ENCODE measurements at regions not wholly inside any gene's neighbourhood (a gene's known extent, or its start where the extent isn't known, plus 50 kb on each side); places are given as distances from the start of the nearest gene placed in this dataset.

- Histone ChIP-seq H3K27me3 (replicated peaks; ENCODE audit: control insufficient read depth, insufficient read depth, low read length, poor library complexity, severe bottlenecking) (no peaks in the 10 kb centered on the region), H3K4me1 (ENCODE audit: control insufficient read depth, insufficient read depth, low read length, poor library complexity, severe bottlenecking) (no peaks in the 10 kb centered on the region), H3K27ac (ENCODE audit: insufficient read depth, low read length, poor library complexity, severe bottlenecking) (no peak overlapping the region), H3K9me3 (ENCODE audit: control insufficient read depth, low read length) (no peaks in the 10 kb centered on the region), H3K36me3 (ENCODE audit: control insufficient read depth, insufficient read depth, low read length) (no peaks in the 10 kb centered on the region), H3K4me3 (ENCODE audit: insufficient read depth, low read depth, low read length, poor library complexity, severe bottlenecking) (no peak overlapping the region)
- no peak for DNase-seq
These were observed 294.9 kb downstream of the DLEU7 start for GRCh38 chr13:50548586-50548985.

GRCh38 chr13:50549221-50549942, 294.1 kb downstream of the DLEU7 start:
- H3K27ac ChIP-seq (ENCODE audit: insufficient read depth, low read length, poor library complexity, severe bottlenecking): no peak overlapping the region
- H3K4me3 ChIP-seq (ENCODE audit: insufficient read depth, low read depth, low read length, poor library complexity, severe bottlenecking): no peak overlapping the region
- no peaks in the 10 kb centered on the region for H3K27me3 ChIP-seq (replicated peaks; ENCODE audit: control insufficient read depth, insufficient read depth, low read length, poor library complexity, severe bottlenecking)
- H3K4me1 ChIP-seq (ENCODE audit: control insufficient read depth, insufficient read depth, low read length, poor library complexity, severe bottlenecking): no peaks in the 10 kb centered on the region
- no peaks in the 10 kb centered on the region for H3K9me3 ChIP-seq (ENCODE audit: control insufficient read depth, low read length)
- H3K36me3 ChIP-seq (ENCODE audit: control insufficient read depth, insufficient read depth, low read length): no peaks in the 10 kb centered on the region
- no peak for DNase-seq

GRCh38 chr13:50550151-50550550, 293.3 kb downstream of the DLEU7 start:
- H3K4me3 ChIP-seq (ENCODE audit: insufficient read depth, low read depth, low read length, poor library complexity, severe bottlenecking): no peak overlapping the region
- H3K27ac ChIP-seq (ENCODE audit: insufficient read depth, low read length, poor library complexity, severe bottlenecking): no peak overlapping the region
- H3K9me3 ChIP-seq (ENCODE audit: control insufficient read depth, low read length): no peaks in the 10 kb centered on the region
- H3K27me3 ChIP-seq (replicated peaks; ENCODE audit: control insufficient read depth, insufficient read depth, low read length, poor library complexity, severe bottlenecking): no peaks in the 10 kb centered on the region
- DNase-seq: no peak
- no peaks in the 10 kb centered on the region for H3K4me1 ChIP-seq (ENCODE audit: control insufficient read depth, insufficient read depth, low read length, poor library complexity, severe bottlenecking)
- H3K36me3 ChIP-seq (ENCODE audit: control insufficient read depth, insufficient read depth, low read length): no peaks in the 10 kb centered on the region

- Histone ChIP-seq H3K4me1 (ENCODE audit: control insufficient read depth, insufficient read depth, low read length, poor library complexity, severe bottlenecking) (no peaks in the 10 kb centered on the region), H3K36me3 (ENCODE audit: control insufficient read depth, insufficient read depth, low read length) (no peaks in the 10 kb centered on the region), H3K27me3 (replicated peaks; ENCODE audit: control insufficient read depth, insufficient read depth, low read length, poor library complexity, severe bottlenecking) (no peaks in the 10 kb centered on the region), H3K4me3 (ENCODE audit: insufficient read depth, low read depth, low read length, poor library complexity, severe bottlenecking) (no peak overlapping the region), H3K9me3 (ENCODE audit: control insufficient read depth, low read length) (no peaks in the 10 kb centered on the region), H3K27ac (ENCODE audit: insufficient read depth, low read length, poor library complexity, severe bottlenecking) (no peak overlapping the region)
- no peak for DNase-seq
These were observed 291.0 kb downstream of the DLEU7 start for GRCh38 chr13:50552424-50552966.

GRCh38 chr13:50561739-50562138, 281.8 kb downstream of the DLEU7 start:
- H3K27me3 ChIP-seq (replicated peaks; ENCODE audit: control insufficient read depth, insufficient read depth, low read length, poor library complexity, severe bottlenecking): no peaks in the 10 kb centered on the region
- no peak overlapping the region for H3K4me3 ChIP-seq (ENCODE audit: insufficient read depth, low read depth, low read length, poor library complexity, severe bottlenecking)
- DNase-seq: no peak
- H3K9me3 ChIP-seq (ENCODE audit: control insufficient read depth, low read length): no peaks in the 10 kb centered on the region
- H3K36me3 ChIP-seq (ENCODE audit: control insufficient read depth, insufficient read depth, low read length): no peaks in the 10 kb centered on the region
- no peak overlapping the region for H3K27ac ChIP-seq (ENCODE audit: insufficient read depth, low read length, poor library complexity, severe bottlenecking)
- no peaks in the 10 kb centered on the region for H3K4me1 ChIP-seq (ENCODE audit: control insufficient read depth, insufficient read depth, low read length, poor library complexity, severe bottlenecking)

GRCh38 chr13:50566646-50567045, 276.8 kb downstream of the DLEU7 start:
- Histone ChIP-seq H3K4me1 (ENCODE audit: control insufficient read depth, insufficient read depth, low read length, poor library complexity, severe bottlenecking) (no peaks in the 10 kb centered on the region), H3K36me3 (ENCODE audit: control insufficient read depth, insufficient read depth, low read length) (no peaks in the 10 kb centered on the region), H3K27me3 (replicated peaks; ENCODE audit: control insufficient read depth, insufficient read depth, low read length, poor library complexity, severe bottlenecking) (no peaks in the 10 kb centered on the region), H3K4me3 (ENCODE audit: insufficient read depth, low read depth, low read length, poor library complexity, severe bottlenecking) (no peak overlapping the region), H3K9me3 (ENCODE audit: control insufficient read depth, low read length) (no peaks in the 10 kb centered on the region), H3K27ac (ENCODE audit: insufficient read depth, low read length, poor library complexity, severe bottlenecking) (no peak overlapping the region)
- DNase-seq: no peak

- no peaks in the 10 kb centered on the region for H3K27me3 ChIP-seq (replicated peaks; ENCODE audit: control insufficient read depth, insufficient read depth, low read length, poor library complexity, severe bottlenecking)
- H3K4me1 ChIP-seq (ENCODE audit: control insufficient read depth, insufficient read depth, low read length, poor library complexity, severe bottlenecking): no peaks in the 10 kb centered on the region
- H3K9me3 ChIP-seq (ENCODE audit: control insufficient read depth, low read length): no peaks in the 10 kb centered on the region
- no peak for DNase-seq
- H3K27ac ChIP-seq (ENCODE audit: insufficient read depth, low read length, poor library complexity, severe bottlenecking): no peak overlapping the region
- no peaks in the 10 kb centered on the region for H3K36me3 ChIP-seq (ENCODE audit: control insufficient read depth, insufficient read depth, low read length)
- no peak overlapping the region for H3K4me3 ChIP-seq (ENCODE audit: insufficient read depth, low read depth, low read length, poor library complexity, severe bottlenecking)
These were observed 271.4 kb downstream of the DLEU7 start for GRCh38 chr13:50572129-50572528.

GRCh38 chr13:50573066-50573465, 270.4 kb downstream of the DLEU7 start:
- no peak for DNase-seq
- no peak overlapping the region for H3K4me3 ChIP-seq (ENCODE audit: insufficient read depth, low read depth, low read length, poor library complexity, severe bottlenecking)
- no peaks in the 10 kb centered on the region for H3K4me1 ChIP-seq (ENCODE audit: control insufficient read depth, insufficient read depth, low read length, poor library complexity, severe bottlenecking)
- no peaks in the 10 kb centered on the region for H3K27me3 ChIP-seq (replicated peaks; ENCODE audit: control insufficient read depth, insufficient read depth, low read length, poor library complexity, severe bottlenecking)
- H3K27ac ChIP-seq (ENCODE audit: insufficient read depth, low read length, poor library complexity, severe bottlenecking): no peak overlapping the region
- no peaks in the 10 kb centered on the region for H3K36me3 ChIP-seq (ENCODE audit: control insufficient read depth, insufficient read depth, low read length)
- H3K9me3 ChIP-seq (ENCODE audit: control insufficient read depth, low read length): no peaks in the 10 kb centered on the region

- H3K4me3 ChIP-seq (ENCODE audit: insufficient read depth, low read depth, low read length, poor library complexity, severe bottlenecking): no peak overlapping the region
- DNase-seq: no peak
- no peaks in the 10 kb centered on the region for H3K27me3 ChIP-seq (replicated peaks; ENCODE audit: control insufficient read depth, insufficient read depth, low read length, poor library complexity, severe bottlenecking)
- H3K4me1 ChIP-seq (ENCODE audit: control insufficient read depth, insufficient read depth, low read length, poor library complexity, severe bottlenecking): no peaks in the 10 kb centered on the region
- no peaks in the 10 kb centered on the region for H3K36me3 ChIP-seq (ENCODE audit: control insufficient read depth, insufficient read depth, low read length)
- no peak overlapping the region for H3K27ac ChIP-seq (ENCODE audit: insufficient read depth, low read length, poor library complexity, severe bottlenecking)
- H3K9me3 ChIP-seq (ENCODE audit: control insufficient read depth, low read length): no peaks in the 10 kb centered on the region
These were observed 268.8 kb downstream of the DLEU7 start for GRCh38 chr13:50574731-50575130.

GRCh38 chr13:50575138-50575537, 268.4 kb downstream of the DLEU7 start:
- no peak overlapping the region for H3K4me3 ChIP-seq (ENCODE audit: insufficient read depth, low read depth, low read length, poor library complexity, severe bottlenecking)
- H3K9me3 ChIP-seq (ENCODE audit: control insufficient read depth, low read length): no peaks in the 10 kb centered on the region
- H3K27me3 ChIP-seq (replicated peaks; ENCODE audit: control insufficient read depth, insufficient read depth, low read length, poor library complexity, severe bottlenecking): no peaks in the 10 kb centered on the region
- no peak overlapping the region for H3K27ac ChIP-seq (ENCODE audit: insufficient read depth, low read length, poor library complexity, severe bottlenecking)
- DNase-seq: no peak
- no peaks in the 10 kb centered on the region for H3K36me3 ChIP-seq (ENCODE audit: control insufficient read depth, insufficient read depth, low read length)
- H3K4me1 ChIP-seq (ENCODE audit: control insufficient read depth, insufficient read depth, low read length, poor library complexity, severe bottlenecking): no peaks in the 10 kb centered on the region

Measured in effector memory CD4-positive, alpha-beta T cell (primary cell).